ENCODE measurements at regions not wholly inside any gene's neighbourhood (a gene's known extent, or its start where the extent isn't known, plus 50 kb on each side); places are given as distances from the start of the nearest gene placed in this dataset.
"Not testable (repeated sequence)": the region's sequence is repeated elsewhere in the genome, so short reads cannot be mapped to it uniquely, and the experiment has no call there.

- not testable (repeated sequence) for DNase-seq (ENCODE audit: low read depth in 2 of 2)
These were observed 71.9 kb upstream of the KCNAB1 start for GRCh38 chr3:156048483-156048882.

- no peak for DNase-seq (ENCODE audit: low read depth in 2 of 2)
These were observed 69.5 kb upstream of the KCNAB1 start for GRCh38 chr3:156050918-156051317.

DNA sequence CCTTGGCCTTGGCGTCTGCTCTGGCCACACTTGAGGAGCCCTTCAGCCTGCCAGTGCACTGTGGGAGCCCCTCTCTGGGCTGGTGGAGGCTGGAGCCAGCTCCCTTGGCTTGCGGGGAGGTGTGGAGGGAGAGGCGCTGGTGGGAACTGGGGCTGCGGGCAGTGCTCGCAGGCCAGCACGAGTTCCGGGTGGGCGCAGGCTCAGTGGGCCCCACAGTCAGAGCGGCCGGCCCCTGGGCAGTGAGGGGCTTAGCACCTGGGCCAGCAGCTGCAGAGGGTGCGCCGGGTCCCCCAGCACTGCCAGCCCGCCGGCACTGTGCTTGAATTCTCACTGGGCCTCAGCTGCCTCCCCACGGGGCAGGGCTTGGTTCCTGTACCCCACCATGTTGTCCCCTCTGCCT, 68.7 kb upstream of the KCNAB1 start:
- no peak for DNase-seq (ENCODE audit: low read depth in 2 of 2)

DNA sequence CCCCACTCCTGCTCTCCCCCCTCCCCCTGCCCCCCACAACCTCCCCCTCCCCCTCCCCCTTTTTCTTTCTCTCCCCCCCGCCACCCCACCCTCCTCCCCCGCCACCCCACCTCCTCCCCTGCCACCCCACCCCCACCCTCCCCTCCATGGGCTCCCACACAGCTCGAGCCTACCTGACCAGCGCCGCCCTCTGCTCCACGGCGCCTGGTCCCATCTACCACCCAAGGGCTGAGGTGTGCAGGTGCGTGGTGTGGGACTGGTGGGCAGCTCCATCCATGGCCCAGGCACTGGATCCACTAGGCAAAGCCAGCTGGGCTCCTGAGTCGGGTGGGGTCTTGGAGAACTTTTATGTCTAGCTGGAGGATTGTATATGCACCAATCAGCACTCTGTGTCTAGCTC, 68.3 kb upstream of the KCNAB1 start:
- no peak for DNase-seq (ENCODE audit: low read depth in 2 of 2)

DNA sequence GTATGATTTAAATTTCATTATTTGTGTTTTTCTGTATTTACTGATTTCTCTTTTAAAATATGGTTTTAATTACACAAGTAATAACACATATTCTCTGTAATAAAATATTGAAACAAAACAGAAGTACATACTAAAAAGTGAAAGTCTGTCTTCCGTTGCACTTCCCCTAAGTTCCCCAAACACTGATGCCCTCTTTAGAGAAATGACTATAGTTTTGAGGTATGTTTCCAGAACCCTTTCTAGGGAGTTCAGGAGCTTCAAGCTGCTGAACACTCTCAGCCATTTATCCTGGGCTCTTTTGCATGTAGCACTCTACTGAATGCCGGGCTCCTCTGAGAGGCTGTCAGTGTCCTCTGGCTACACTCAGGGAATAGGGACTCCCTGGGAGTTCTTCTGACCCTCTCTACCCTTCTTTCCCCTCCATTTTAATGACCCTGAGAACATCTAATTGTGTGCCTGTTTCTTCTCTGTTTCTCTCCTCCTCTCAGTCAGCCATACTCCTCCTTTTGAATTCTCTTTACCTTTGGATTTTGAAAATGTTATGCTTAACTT, 60.4 kb upstream of the KCNAB1 start:
- DNase-seq (ENCODE audit: low read depth in 2 of 2): no peak

DNA sequence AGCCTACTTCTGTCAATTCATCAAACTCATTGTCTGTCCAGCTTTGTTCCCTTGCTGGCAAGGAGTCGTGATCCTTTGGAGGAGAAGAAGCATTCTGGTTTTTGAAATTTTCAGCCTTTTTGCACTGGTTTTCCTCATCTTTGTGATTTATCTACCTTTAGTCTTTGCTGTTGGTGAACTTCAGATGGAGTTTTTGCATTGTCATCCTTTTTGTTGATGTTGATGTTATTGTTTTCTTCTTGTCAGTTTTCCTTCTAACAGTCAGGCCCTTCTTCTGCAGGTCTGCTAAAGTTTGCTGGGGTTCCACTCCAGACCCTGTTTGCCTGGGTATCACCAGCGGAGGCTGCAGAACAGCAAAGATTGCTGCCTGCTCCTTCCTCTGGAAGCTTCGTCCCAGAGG, 52.2 kb upstream of the KCNAB1 start:
- not testable (repeated sequence) for DNase-seq (ENCODE audit: low read depth in 2 of 2)

- no peak for DNase-seq (ENCODE audit: low read depth in 2 of 2)
These were observed 50.4 kb upstream of the KCNAB1 start for GRCh38 chr3:156070028-156070427.

All from lung microvascular endothelial cell (primary cell).